Mucosa of gallbladder (tissue), 1 donor: ENCODE measurements at regions not wholly inside any gene's neighbourhood (a gene's known extent, or its start where the extent isn't known, plus 50 kb on each side); places are given as distances from the start of the nearest gene placed in this dataset.

ENCODE experiments used
- DNase-seq: peaks from one replicate; pipeline ENCODE4 v3.0.0-alpha.2; 2020; ENCODE audit warnings: low spot score
- donor health status: DM: no; HTN: no; CAD: no.

GRCh38 chr10:47077941-47078340 is 166.7 kb downstream of the PTPN20 start:
- no peak for DNase-seq

GRCh38 chr10:47078393-47079203 is 167.4 kb downstream of the PTPN20 start:
- no peak for DNase-seq

- DNase-seq, result no peak
These were observed 168.0 kb downstream of the PTPN20 start for GRCh38 chr10:47079204-47079580.

DNA sequence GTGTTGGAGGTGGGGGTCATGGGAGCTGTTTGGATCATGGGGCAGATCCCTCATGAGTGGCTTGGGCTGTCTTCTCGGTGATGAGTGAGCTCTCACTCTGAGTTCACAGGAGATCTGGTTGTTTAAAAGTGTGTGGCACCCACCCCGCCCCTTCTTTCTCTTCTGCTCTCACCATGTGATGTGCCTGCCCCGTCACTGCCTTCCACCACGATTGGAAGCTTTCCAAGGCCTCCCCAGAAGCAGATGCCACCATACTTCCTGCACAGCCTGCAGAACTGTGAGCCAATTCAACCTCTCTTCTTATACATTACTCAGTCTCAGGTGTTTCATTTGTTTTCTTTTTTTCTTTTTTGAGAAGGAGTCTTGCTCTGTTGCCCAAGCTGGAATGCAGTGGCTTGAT is 170.0 kb downstream of the PTPN20 start:
- no peak for DNase-seq

DNA sequence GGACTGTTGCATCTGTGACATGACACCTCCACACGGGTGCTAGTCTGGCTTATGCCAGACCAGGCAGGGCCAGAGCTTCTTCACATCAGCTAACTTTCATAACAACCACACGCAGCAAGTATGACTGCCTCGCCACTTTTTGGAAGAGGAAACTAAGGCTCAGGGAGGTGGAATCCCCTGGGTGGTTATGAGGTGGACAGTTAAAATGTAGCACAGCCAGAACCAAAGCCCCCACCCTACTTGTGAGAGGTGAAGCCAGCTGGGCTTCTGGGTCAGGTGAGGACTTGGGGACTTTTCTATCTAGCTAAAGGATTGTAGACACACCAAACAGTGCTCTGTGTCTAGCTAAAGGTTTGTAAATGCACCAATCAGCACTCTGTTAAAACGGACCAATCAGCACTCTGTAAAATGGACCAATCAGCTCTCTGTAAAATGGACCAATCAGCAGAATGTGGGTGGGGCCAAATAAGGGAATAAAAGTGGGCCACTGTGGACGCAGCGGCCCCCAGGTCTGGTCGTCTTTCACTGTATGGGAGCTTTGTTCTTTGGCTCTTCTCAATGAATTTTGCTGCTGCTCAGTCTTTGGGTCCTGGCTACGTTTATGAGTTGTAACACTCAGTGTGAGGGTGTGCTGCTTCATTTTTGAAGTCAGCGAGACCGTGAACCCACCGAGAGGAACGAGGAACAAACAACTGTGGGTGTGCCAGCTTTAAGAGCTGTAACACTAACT is 171.0 kb downstream of the PTPN20 start:
- no peak for DNase-seq

- DNase-seq, result no peak
These were observed 176.4 kb downstream of the PTPN20 start for GRCh38 chr10:47087667-47088066.

DNA sequence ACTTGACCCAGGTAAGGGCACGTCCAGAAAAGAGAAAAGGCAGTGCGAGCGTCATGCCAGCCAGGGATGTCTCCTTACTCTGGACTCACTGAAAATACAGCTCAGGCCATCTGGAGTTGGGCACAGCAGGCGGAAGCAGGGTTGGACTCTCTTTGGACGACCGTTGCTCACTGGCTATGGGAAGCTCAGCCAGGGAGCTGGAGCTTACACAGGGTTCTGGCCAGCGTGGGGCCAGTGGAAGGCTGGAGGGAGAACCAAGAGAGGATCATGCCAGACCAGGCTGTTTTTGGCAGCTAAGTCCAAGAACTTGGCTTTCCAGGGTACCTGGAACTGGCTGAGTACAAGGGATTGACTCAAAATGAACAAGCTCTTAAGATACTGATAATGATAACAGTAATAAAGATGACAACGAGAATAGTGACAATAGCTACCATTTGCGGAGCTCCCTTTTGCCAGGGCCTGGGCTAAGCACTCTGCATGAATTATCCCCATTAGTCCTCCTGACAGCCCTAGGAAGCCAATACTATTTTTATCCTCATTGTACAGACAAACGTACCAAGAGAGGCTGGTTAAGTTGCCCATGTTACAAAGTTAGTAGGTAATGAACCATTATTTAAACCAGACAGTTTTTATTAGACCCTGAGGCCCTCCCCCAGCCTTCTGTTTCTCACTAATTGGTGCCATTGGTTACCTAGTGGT is 177.6 kb downstream of the PTPN20 start:
- DNase-seq, result no peak

DNA sequence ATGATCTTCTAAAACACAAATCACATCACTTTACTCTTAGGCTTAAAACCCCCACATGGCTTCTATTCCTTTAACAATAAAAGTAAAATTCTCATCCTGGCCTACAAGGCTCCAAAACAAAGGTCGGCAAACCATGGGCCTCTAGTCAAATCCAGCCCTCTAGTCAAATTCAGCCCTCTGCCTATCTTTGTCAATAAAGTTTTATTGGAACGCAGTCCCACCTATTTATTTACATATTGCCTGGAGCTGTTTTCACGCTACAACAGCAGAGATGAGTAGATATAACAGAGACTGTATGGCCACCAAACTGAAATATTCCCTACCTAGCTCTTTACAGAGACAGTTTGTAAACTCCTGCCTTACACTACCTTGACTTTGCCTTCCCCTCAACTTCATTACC is 178.8 kb downstream of the PTPN20 start:
- DNase-seq, result no peak

DNA sequence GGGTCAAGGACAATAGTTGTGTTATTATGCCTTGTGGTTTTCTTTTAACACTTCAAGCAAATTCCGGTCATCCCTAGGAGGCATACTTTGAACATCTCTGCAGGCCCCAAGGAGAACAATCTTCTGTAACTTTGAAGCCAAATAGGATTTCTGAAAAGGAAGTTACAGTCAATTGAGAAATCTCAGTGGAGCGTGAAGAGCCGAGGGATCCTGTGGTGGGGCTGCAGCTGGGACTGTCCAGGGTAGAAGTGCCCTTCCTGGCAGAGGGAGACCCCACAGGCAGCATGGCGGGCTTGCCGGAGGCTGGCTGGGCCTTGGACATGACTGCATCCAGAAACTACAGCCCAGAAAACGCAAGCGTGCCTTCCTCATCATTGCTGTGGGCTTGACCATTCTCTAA is 179.7 kb downstream of the PTPN20 start:
- no peak for DNase-seq

DNA sequence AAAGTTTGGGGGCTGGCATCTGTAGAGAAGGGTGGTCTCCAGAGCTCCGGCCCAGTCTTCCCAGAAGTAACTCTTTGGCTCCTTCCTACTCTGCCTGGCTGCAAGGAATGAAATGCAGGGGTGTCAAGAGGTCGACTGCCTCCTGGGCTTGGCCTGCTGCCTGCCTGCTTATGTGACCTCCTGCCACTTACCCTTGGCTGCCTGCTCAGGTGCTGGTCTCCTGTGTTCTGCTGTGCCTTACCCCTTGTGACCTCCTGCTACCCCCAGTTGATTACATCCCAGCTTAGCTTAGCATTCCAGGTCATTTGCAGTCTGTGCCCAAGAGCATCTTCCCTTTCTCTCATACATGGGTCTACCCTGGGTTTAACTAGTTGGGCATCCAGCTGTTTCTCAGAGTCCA is 180.2 kb downstream of the PTPN20 start:
- DNase-seq, result no peak

GRCh38 chr10:47092376-47092775 is 181.1 kb downstream of the PTPN20 start:
- no peak for DNase-seq

DNA sequence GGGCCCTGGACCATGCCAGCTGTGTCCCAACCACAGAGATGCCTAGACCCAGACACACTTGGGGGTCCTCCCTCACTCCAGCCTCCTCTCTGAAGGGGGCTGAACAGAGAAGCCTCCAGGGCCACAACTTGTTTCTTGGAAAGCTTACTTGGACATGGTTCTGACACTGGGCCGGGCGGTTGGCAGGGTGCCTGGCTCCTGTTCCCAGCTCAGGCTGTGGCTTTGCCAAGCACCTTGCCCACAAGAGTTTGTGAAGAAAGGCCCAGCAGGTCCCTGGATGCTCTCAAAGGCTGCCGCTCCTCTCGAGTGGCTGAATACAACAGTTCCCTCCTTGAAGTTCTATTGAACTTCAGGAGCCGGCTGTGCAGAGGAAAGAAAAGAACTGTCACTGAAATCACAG is 181.6 kb downstream of the PTPN20 start:
- no peak for DNase-seq

- no peak for DNase-seq
These were observed 182.9 kb downstream of the PTPN20 start for GRCh38 chr10:47094126-47094525.

- DNase-seq, result no peak
These were observed 183.4 kb downstream of the PTPN20 start for GRCh38 chr10:47094636-47095035.

DNA sequence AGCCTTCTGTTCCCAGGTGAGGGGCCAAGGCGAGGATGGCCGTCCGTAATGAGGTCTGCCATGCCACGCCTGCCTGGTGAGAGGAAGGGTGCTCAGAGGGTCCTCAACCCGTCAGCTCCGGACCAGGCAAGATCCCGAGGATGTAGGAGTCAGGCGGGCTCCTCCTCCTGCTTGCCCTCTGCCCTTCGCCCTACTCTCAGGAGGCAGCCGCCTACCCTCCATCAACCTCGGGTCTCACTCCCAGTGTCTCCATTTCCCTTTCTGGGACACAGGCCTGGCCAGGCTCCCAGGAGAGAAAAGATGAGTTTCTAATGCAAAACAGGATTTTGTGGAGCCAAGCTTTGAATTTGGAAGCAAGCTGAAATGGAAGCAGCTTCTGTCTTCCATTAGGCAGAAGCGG is 184.0 kb downstream of the PTPN20 start:
- no peak for DNase-seq

GRCh38 chr10:47095848-47096612 is 184.8 kb downstream of the PTPN20 start:
- no peak for DNase-seq

DNA sequence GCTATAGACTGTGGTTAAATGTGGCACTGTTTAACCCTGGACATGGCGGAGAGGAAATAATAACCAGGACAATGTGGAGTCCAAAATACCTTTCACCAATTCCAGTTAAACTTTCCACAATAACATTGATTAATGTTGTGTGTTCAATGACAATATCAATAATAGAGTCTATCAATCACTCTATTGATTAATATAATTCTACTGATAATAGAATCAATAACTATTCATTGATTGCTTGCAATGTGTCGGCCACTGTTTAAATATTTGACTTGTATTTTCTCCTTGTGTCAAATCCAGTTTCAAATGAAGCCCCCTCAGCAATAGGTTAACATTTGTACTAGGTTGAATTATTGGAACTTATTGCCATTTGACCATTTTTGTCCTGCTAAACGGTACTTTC is 187.0 kb downstream of the PTPN20 start:
- DNase-seq, result no peak

- no peak for DNase-seq
These were observed 187.7 kb downstream of the PTPN20 start for GRCh38 chr10:47098964-47099363.

DNA sequence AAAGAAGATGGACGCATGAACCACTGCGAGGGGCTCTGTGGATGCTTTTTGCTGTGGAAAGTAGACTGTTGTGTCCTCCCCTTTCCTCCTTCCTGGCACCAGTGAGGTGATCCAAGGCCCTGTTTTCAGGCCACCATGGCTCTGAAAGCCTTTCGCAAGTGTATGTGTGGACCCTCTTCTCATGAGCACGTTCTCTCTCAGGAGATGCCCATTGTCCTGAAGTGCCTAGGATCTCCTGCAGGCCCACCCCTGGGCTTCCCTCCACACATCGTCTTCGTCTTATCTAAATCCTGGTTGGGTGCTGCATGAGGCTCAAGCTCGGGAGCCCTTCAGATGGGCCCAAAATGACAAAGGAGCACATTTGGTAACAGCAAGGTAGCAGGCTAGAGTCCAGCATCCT is 188.2 kb downstream of the PTPN20 start:
- DNase-seq, result no peak

DNA sequence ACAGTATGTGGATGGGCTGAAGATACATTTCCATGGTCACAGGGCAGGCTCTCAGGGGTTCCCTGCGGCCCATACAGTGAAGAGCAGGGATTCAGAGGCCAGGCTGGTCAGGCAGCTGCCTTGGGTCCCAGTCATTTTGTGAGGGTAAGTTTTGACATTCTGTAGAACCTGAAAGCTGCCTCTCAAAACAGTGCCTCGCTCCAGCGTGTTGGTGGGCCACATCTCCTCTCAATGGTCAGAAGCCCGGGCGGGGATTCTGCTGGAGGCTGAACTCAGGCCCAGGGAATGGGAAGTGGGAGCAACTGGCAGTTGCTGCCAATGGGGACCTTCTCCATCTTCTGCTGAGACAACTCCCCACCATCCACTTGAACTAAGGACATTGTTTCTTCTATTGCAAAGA is 190.0 kb downstream of the PTPN20 start:
- DNase-seq, result no peak

- no peak for DNase-seq
These were observed 190.6 kb downstream of the PTPN20 start for GRCh38 chr10:47101807-47102206.

DNA sequence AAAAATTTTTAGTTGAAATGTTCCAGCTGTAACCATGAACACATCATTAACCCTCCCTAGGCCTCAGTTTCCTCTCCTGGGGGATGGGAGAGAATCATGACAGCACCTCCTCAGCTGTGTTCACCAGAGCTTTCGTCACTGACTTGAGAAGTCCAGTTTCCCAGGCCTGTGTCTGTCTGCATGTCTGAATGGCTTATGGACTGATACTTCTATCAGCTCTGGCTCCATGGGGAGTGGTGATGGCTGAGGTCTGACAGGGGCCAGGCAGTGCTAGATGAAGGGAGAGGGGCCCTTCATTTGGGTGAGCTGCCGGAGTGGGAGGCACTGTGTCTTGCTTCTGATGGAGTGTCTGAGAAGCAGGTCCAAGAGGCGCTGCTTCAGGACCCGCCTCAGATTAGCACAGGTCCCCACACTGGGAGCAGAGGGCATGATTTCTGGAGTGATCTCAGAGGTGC is 192.9 kb downstream of the PTPN20 start:
- DNase-seq, result no peak
